D721Med (cell line): ENCODE measurements at regions not wholly inside any gene's neighbourhood (a gene's known extent, or its start where the extent isn't known, plus 50 kb on each side); places are given as distances from the start of the nearest gene placed in this dataset.

Source experiments
- DNase-seq: peaks from one replicate; pipeline ENCODE4 v3.0.0; 2011; ENCODE audit warnings: low spot score; ENCODE audit not compliant: insufficient read length
- FAIRE-seq: peaks from 2 replicates; lab custom pipeline; 2011; peaks lifted over from hg19 to GRCh38; lab: Jason Lieb, UNC
- TF ChIP-seq, protein P1 (sequence below): IDR thresholded peaks from 2 replicates; pipeline ENCODE4 v1.5.1; 2012; ENCODE audit warnings: mild to moderate bottlenecking, control low read depth; ENCODE audit not compliant: insufficient read depth; ENCODE audit errors: missing control alignments

DNA sequence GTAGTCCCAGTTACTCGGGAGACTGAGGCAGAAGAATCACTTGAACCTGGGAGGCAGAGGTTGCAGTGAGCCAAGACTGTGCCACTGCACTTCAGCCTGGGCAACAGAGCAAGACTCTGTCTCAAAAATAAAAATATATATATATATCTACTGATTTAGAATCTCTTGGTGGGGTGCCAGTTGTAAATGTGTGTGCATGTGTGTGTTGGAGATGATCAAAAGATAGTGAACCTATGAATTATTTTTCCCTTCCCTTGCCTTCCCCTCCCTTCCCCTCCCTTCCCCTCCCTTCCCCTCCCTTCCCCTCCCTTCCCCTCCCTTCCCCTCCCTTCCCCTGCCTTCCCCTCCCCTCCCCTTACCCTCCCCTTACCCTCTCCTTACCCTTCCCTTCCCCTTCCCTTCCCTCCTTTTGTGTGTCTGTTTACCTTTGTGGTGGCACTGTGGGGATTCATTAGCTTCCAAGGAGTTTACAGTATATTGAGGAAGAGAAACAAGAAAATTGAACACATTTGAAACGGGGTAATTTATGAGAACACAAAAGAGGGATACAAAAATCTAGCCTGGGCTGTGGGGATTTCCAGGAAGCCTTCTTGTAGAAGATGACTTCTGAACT, 281.5 kb upstream of the DPPA4 start:
- TF ChIP-seq, protein P1, sequence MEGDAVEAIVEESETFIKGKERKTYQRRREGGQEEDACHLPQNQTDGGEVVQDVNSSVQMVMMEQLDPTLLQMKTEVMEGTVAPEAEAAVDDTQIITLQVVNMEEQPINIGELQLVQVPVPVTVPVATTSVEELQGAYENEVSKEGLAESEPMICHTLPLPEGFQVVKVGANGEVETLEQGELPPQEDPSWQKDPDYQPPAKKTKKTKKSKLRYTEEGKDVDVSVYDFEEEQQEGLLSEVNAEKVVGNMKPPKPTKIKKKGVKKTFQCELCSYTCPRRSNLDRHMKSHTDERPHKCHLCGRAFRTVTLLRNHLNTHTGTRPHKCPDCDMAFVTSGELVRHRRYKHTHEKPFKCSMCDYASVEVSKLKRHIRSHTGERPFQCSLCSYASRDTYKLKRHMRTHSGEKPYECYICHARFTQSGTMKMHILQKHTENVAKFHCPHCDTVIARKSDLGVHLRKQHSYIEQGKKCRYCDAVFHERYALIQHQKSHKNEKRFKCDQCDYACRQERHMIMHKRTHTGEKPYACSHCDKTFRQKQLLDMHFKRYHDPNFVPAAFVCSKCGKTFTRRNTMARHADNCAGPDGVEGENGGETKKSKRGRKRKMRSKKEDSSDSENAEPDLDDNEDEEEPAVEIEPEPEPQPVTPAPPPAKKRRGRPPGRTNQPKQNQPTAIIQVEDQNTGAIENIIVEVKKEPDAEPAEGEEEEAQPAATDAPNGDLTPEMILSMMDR, result no peak
- DNase-seq (no peak), FAIRE-seq (no peak)

DNA sequence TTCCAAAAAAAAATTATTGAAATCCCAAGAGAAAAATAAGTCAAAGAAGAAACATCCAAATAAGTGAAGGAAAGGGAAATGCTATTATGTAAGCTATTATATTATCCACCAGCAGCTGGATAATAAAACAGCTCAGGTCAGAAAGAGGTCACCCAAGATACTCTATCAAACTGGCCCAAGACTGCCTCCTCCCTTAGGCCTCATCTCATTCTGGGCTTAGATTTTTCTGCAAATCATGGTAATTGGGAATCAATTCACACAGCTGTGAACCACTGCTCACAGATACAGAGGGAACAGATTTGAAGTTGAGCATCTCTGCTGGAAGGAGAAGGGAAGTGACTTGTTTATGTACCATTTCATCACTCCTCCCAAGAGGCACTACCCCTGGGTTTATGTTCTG, 294.6 kb upstream of the DPPA4 start:
- DNase-seq (no peak), FAIRE-seq (no peak)
- TF ChIP-seq, protein P1, result no peak

GRCh38 chr3:109640146-109640652, 302.9 kb upstream of the DPPA4 start:
- FAIRE-seq (peak; percentile 80), DNase-seq (no peak)
- TF ChIP-seq, protein P1, result no peak

GRCh38 chr3:109642025-109642424, 304.7 kb upstream of the DPPA4 start:
- DNase-seq (no peak), FAIRE-seq (no peak)
- TF ChIP-seq, protein P1, result no peak

DNA sequence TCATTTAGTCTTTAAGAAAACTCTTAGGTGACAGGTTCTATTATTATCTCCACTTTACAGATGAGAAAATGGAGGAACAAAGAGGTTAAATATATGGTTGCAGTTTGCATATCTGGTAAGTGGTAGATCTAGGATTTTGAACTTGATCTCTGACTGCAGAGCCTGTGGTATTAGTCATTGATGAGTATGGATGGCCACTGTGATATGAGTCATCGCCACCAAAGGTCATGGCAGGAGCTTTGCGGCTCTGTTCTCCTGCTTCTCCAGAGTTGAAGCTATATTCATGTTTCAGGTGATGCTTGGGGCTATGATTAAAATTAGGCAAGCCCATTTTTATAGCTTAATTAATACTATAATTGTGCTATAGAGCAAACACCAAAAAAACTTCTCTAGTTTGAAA, 306.2 kb upstream of the DPPA4 start:
- no peak for DNase-seq
- FAIRE-seq, result no peak
- TF ChIP-seq, protein P1, result no peak

DNA sequence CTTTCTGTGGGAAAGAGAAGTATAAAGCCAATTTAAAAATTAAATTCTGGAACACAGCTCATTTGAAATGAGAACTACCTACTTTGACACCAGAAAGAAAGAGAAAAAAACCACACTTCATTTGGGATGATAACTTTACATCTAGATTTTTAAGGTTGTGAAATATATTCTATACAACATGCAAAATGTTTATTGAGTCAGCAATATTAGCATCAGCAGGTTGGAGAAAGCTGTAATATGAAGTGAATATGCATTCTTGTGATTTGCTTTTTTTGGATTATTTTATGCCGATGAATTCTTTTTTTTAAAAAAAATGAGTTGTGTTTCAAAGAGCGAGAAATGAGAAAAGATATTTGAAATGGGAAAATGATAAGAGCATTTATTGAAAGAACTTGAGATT, 307.0 kb upstream of the DPPA4 start:
- FAIRE-seq (no peak), DNase-seq (no peak)
- TF ChIP-seq, protein P1, result no peak

DNA sequence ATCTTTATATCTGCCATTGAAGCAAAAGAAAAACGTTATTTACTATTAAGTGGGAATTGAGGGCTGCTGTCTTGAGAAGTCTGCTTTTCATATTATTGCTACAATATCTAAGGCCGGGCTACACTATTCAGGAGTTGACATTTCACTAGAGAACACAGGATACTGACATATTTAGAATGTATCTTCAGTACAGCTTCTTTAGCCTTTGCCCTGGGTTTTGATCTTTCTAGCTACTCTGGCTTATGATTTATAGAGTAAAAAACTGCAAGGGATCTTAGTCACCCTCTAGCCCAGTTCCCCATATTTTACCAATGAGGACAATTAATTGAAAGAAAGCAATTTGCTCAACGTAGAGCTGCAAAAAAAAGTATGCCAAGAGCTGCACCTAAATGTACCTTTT, 307.4 kb upstream of the DPPA4 start:
- DNase-seq (no peak), FAIRE-seq (no peak)
- TF ChIP-seq, protein P1, result no peak
